Transverse colon (tissue), 4 donors: ENCODE measurements at regions not wholly inside any gene's neighbourhood (a gene's known extent, or its start where the extent isn't known, plus 50 kb on each side); places are given as distances from the start of the nearest gene placed in this dataset.

Experiments used
- DNase-seq: peaks from one replicate; pipeline ENCODE4 v3.0.0-alpha.2; 2019
- H3K27ac ChIP-seq, 4 donors: fragments of 200-600 bp; sonication (generic); 2 replicates each; pipeline ENCODE4 v1.5.1; 2016 to 2018; ENCODE audit warnings: inconsistent platforms in 4 of 4
- H3K27me3 ChIP-seq: fragments of 200-600 bp; sonication (generic); 2 replicates; pipeline ENCODE4 v1.5.1; 2017; ENCODE audit warnings: inconsistent platforms
- H3K36me3 ChIP-seq, 4 donors: fragments of 200-600 bp; sonication (generic); 2 replicates each; pipeline ENCODE4 v1.5.1; 2017 to 2019; ENCODE audit warnings: inconsistent platforms in 4 of 4
- H3K4me1 ChIP-seq, 4 donors: fragments of 200-600 bp; sonication (generic); 2 replicates each; pipeline ENCODE4 v1.5.1; 2017 to 2020; ENCODE audit warnings: inconsistent platforms in 4 of 4
- H3K4me3 ChIP-seq, 4 donors: fragments of 200-600 bp; sonication (generic); 1 replicate in 1 of 4; 2 replicates in 3 of 4; pipeline versions ENCODE4 v1.5.1 to v1.6.1; 2017 to 2019; ENCODE audit warnings: inconsistent platforms in 4 of 4
- H3K9me3 ChIP-seq, 2 donors: fragments of 200-600 bp; sonication (generic); 2 replicates each; pipeline ENCODE4 v1.5.1; 2017 to 2019; ENCODE audit warnings: inconsistent platforms in 2 of 2
- EP300 ChIP-seq: sonication (generic); formaldehyde crosslinking; IDR thresholded peaks from one replicate; pipeline ENCODE4 v1.6.1; 2017; ENCODE audit warnings: antibody characterized with exemption, low read depth
- POLR2A ChIP-seq: fragments of 450-650 bp; IDR thresholded peaks from one replicate; pipeline ENCODE4 v1.6.1; 2016; ENCODE audit warnings: antibody characterized with exemption, mild to moderate bottlenecking, moderate library complexity
- POLR2AphosphoS5 ChIP-seq, 3 donors: sonication (generic); formaldehyde crosslinking; IDR thresholded peaks; one replicate each; pipeline ENCODE4 v1.6.1; 2016; ENCODE audit warnings: antibody characterized with exemption in 3 of 3
- WGBS, 2 donors: methylation state at CpG; one replicate each; pipeline ENCODE4 v1.1.5; 2018; ENCODE audit warnings: low coverage in 1 of 2; 5-methylcytosine and 5-hydroxymethylcytosine counted together
- in situ Hi-C, 4 donors: fragments of 200-750 bp; cut with MboI; loops; one replicate each; pipeline versions ENCODE4 v1.15.0 to v1.15.1; 2017; ENCODE audit warnings: low sequenced_read_pairs in 3 of 4, low pct_ligation_motif_present in 1 of 4, low pct_unique_long_range_greater_than_20kb in 1 of 4
- intact Hi-C: fragments of 100-400 bp; cut with DNase I; formaldehyde crosslinking; loops from one replicate; pipeline ENCODE4 v1.15.1; 2023; ENCODE audit warnings: low total_unique reads
- TF ChIP-seq, protein P1 (sequence below), 5 experiments: fragments of 200-600 bp in 3 of 5; fragments of 450-650 bp in 2 of 5; sonication (generic) in 3 of 5; IDR thresholded peaks; 1 replicate in 2 of 5; 2 replicates in 3 of 5; pipeline ENCODE4 v1.5.1; 2016 to 2017; ENCODE audit warnings: antibody characterized with exemption in 5 of 5, inconsistent platforms in 3 of 5, mild to moderate bottlenecking in 2 of 5, moderate library complexity in 1 of 5

DNA sequence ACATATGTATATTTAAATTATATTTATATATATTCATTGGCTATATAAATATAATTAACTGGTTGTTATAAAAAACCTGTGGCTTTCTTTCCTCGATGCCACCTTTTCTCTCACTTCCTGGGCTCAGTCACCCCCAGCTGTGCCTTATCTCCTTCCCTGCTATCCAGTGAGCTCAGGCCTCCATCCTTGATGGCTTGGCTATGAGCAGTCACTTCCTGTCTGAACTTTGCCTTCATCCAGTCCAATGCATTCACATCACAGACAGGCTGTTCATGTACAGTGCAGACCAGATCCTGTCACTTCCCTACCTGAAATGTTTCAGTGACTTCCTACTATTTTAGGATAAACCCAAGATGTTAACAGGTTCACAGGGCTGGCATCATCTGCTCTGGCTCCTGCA lies 115.3 kb upstream of the PRB2 start:
- Histone ChIP-seq H3K9me3 (no peaks in the 10 kb centered on the region), H3K4me1 (no peaks in the 10 kb centered on the region), H3K27ac (no peak overlapping the region), H3K4me3 (no peak overlapping the region), H3K36me3 (no peaks in the 10 kb centered on the region), H3K27me3 (no peaks in the 10 kb centered on the region)
- TF ChIP-seq POLR2AphosphoS5 (IDR thresholded peaks at IDR 0.05): no peak
- TF ChIP-seq POLR2A: no peak
- TF ChIP-seq, protein P1, sequence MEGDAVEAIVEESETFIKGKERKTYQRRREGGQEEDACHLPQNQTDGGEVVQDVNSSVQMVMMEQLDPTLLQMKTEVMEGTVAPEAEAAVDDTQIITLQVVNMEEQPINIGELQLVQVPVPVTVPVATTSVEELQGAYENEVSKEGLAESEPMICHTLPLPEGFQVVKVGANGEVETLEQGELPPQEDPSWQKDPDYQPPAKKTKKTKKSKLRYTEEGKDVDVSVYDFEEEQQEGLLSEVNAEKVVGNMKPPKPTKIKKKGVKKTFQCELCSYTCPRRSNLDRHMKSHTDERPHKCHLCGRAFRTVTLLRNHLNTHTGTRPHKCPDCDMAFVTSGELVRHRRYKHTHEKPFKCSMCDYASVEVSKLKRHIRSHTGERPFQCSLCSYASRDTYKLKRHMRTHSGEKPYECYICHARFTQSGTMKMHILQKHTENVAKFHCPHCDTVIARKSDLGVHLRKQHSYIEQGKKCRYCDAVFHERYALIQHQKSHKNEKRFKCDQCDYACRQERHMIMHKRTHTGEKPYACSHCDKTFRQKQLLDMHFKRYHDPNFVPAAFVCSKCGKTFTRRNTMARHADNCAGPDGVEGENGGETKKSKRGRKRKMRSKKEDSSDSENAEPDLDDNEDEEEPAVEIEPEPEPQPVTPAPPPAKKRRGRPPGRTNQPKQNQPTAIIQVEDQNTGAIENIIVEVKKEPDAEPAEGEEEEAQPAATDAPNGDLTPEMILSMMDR (IDR thresholded peaks at IDR 0.05): no peak
- TF ChIP-seq EP300: no peak
- WGBS, 2 donors: 18 to 31% methylated on average over 1 of the region's 1 CpG
- DNase-seq: no peak
- in situ Hi-C loops: no loop called here
- intact Hi-C loops: no loop called here

DNA sequence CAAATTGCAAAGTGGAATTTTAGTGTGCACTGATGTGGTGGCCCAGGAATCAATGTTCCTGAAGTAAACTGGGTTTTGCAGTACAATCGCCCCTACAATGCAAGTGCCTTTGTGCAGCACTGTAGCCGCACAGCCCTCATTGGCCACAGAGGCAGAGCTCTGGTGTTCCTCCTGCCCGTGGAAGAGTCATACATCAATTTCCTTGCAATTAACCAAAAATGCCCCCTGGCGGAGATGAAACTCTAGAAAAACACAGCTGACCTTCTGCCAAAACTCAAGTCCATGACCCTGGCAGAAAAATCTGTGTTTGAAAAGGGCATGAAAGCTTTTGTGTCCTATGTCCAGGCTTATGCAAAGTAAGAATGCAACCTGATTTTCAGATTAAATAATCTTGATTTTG lies 117.9 kb upstream of the PRB2 start:
- Histone ChIP-seq H3K27ac (no peak overlapping the region), H3K27me3 (no peaks in the 10 kb centered on the region), H3K4me1 (no peaks in the 10 kb centered on the region), H3K9me3 (no peaks in the 10 kb centered on the region), H3K36me3 (no peaks in the 10 kb centered on the region), H3K4me3 (no peak overlapping the region)
- no peak for TF ChIP-seq POLR2A
- no peak for TF ChIP-seq POLR2AphosphoS5 (IDR thresholded peaks at IDR 0.05)
- TF ChIP-seq, protein P1 (IDR thresholded peaks at IDR 0.05): no peak
- DNase-seq: no peak
- 63 to 100% methylated on average over 1 to 4 of the region's 4 CpGs for WGBS, 2 donors
- in situ Hi-C loops: no loop called here
- intact Hi-C loops: no loop called here

DNA sequence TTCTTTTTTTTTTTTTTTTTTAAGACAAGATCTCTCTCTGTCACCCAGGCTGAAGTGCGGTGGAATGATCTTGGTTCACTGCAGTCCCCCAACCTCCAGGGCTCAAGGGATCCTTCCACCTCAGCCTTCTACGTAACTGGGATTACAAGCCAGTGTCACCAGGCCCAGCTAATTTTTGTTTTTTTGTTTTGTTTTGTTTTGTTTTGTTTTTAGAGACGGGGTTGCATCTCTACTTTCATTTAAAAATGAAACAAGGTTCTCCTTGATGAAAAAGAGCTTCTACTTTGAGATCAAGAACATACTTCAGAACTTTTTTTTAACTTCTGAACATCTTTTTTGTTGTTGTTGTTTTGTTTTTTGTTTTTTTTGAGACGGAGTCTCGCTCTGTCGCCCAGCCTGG lies 121.7 kb upstream of the PRB2 start:
- Histone ChIP-seq H3K27me3 (no peaks in the 10 kb centered on the region), H3K27ac (no peak overlapping the region), H3K4me3 (no peak overlapping the region), H3K4me1 (no peaks in the 10 kb centered on the region), H3K9me3 (no peaks in the 10 kb centered on the region), H3K36me3 (no peaks in the 10 kb centered on the region)
- no peak for DNase-seq
- in situ Hi-C loops (no loop called here), intact Hi-C loops (no loop called here)
- WGBS, 2 donors: 79 to 84% methylated on average over 3 to 6 of the region's 6 CpGs
- TF ChIP-seq EP300: no peak
- TF ChIP-seq POLR2A: no peak
- TF ChIP-seq, protein P1 (IDR thresholded peaks at IDR 0.05): no peak
- no peak for TF ChIP-seq POLR2AphosphoS5 (IDR thresholded peaks at IDR 0.05)

DNA sequence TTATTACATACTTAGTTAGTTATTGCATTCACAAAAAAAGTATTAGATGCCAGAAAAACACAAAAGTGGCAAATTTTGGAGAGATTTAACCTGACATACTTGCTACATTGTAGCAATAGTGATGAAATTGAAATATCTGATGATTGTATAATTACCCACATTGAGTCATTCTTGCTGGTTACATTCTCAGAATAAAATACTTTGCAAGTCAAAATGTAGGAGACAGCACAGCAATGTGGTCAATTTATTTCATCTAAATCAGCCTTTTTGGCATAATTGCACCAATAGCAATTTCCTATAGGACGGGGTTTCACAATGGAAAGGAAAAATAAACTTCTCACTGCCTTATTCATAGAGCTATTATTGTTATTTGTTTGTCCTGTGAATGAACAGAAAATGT lies 125.0 kb upstream of the ETV6 start:
- intact Hi-C loops: no loop called here
- TF ChIP-seq, protein P1 (IDR thresholded peaks at IDR 0.05): no peak
- no peak for TF ChIP-seq POLR2A
- no peak for TF ChIP-seq EP300
- no peak for TF ChIP-seq POLR2AphosphoS5 (IDR thresholded peaks at IDR 0.05)
- no peaks in the 10 kb centered on the region for H3K36me3 ChIP-seq
- 43 to 64% methylated on average over 1 of the region's 1 CpG for WGBS, 2 donors
- in situ Hi-C loops: no loop called here
- no peaks in the 10 kb centered on the region for H3K4me1 ChIP-seq
- H3K27me3 ChIP-seq: no peaks in the 10 kb centered on the region
- H3K27ac ChIP-seq: no peak overlapping the region
- no peak overlapping the region for H3K4me3 ChIP-seq
- DNase-seq: no peak
- H3K9me3 ChIP-seq: no peaks in the 10 kb centered on the region
